HL-60 (cell line): ENCODE measurements at regions not wholly inside any gene's neighbourhood (a gene's known extent, or its start where the extent isn't known, plus 50 kb on each side); places are given as distances from the start of the nearest gene placed in this dataset.

Experiments used
- DNase-seq, 2 experiments: peaks; one replicate each; pipeline ENCODE4 v3.0.0-alpha.2; 2010 to 2020; ENCODE audit warnings: low read depth in 1 of 2, low spot score in 1 of 2
- H3K27ac ChIP-seq: fragments of 250-450 bp; sonication (Bioruptor Pico); replicated peaks from 2 replicates; pipeline ENCODE4 v1.5.1; 2020; ENCODE audit warnings: mild to moderate bottlenecking, moderate library complexity
- H3K27me3 ChIP-seq: fragments of 250-450 bp; sonication (Bioruptor Pico); 2 replicates; pipeline ENCODE4 v1.5.1; 2021; ENCODE audit warnings: mild to moderate bottlenecking, moderate library complexity; ENCODE audit not compliant: insufficient read depth, poor library complexity, severe bottlenecking
- H3K4me3 ChIP-seq: replicated peaks from 2 replicates; pipeline ENCODE4 v1.5.1; 2011; ENCODE audit warnings: mild to moderate bottlenecking, control low read depth, low read length; ENCODE audit not compliant: insufficient read depth
- CTCF ChIP-seq: IDR thresholded peaks from one replicate; pipeline ENCODE4 v1.5.1; 2011; ENCODE audit warnings: low read length, control low read depth, inconsistent platforms; ENCODE audit not compliant: insufficient read depth
- GABPA ChIP-seq: IDR thresholded peaks from 2 replicates; pipeline ENCODE4 v1.6.1; 2012; ENCODE audit warnings: low read depth
- POLR2AphosphoS5 ChIP-seq: IDR thresholded peaks from 2 replicates; pipeline ENCODE4 v1.6.1; 2012; ENCODE audit warnings: low read depth
- REST ChIP-seq: IDR thresholded peaks from 2 replicates; pipeline ENCODE4 v1.6.1; 2012; ENCODE audit warnings: low read depth; ENCODE audit not compliant: insufficient replicate concordance
- SPI1 ChIP-seq: IDR thresholded peaks from 2 replicates; pipeline ENCODE4 v1.6.1; 2012; ENCODE audit warnings: low read depth, mild to moderate bottlenecking, borderline replicate concordance

GRCh38 chr1:29478151-29478791 is 241.9 kb downstream of the PTPRU start:
- DNase-seq, result no peak
- no peak overlapping the region for H3K27ac ChIP-seq
- H3K4me3 ChIP-seq, result no peak overlapping the region
- H3K27me3 ChIP-seq, result peaks cover 8% of the 10 kb centered on the region
- TF ChIP-seq GABPA (no peak), POLR2AphosphoS5 (no peak), SPI1 (no peak), REST (peak; percentile 64), CTCF (no peak)

- TF ChIP-seq SPI1 (no peak), POLR2AphosphoS5 (no peak), REST (no peak), GABPA (no peak), CTCF (no peak)
- no peak for DNase-seq
- H3K4me3 ChIP-seq, result no peak overlapping the region
- peaks cover 14% of the 10 kb centered on the region for H3K27me3 ChIP-seq
- no peak overlapping the region for H3K27ac ChIP-seq
Measured at GRCh38 chr1:29475326-29475725, 239.0 kb downstream of the PTPRU start.

- H3K4me3 ChIP-seq, result no peak overlapping the region
- TF ChIP-seq SPI1, result no peak
- TF ChIP-seq POLR2AphosphoS5, result no peak
- no peak for TF ChIP-seq CTCF
- no peak for TF ChIP-seq REST
- peaks cover 14% of the 10 kb centered on the region for H3K27me3 ChIP-seq
- no peak overlapping the region for H3K27ac ChIP-seq
- no peak for DNase-seq
Measured at GRCh38 chr1:29474274-29475244, 238.2 kb downstream of the PTPRU start.
